Fibroblast of gingiva (primary cell): ENCODE measurements at regions not wholly inside any gene's neighbourhood (a gene's known extent, or its start where the extent isn't known, plus 50 kb on each side); places are given as distances from the start of the nearest gene placed in this dataset.
"Not testable (repeated sequence)": the region's sequence is repeated elsewhere in the genome, so short reads cannot be mapped to it uniquely, and the experiment has no call there.

Source experiments
- DNase-seq: peaks from one replicate; pipeline ENCODE4 v3.0.0-alpha.2; 2011; ENCODE audit warnings: low read depth

DNA sequence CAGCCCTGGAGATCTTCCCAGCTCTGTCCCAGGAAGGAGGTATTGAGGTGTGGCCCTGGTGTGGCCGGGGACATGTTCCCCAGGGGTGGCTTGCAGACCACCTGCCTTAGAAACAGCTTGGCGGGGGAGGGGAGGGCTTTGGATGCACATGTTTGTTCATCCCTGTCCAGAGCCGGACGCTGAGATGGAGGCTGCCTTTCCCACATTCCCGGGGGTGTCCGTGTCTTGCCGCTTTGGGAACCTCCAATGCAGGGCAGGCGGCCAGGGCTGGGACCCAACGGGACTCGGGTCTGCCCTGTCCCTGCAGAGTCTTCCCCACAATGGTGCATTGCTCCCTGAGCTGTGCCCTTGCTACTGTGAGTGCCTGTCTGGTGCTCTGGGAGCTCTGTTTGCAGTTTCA, 319.5 kb upstream of the SFSWAP start:
- no peak for DNase-seq

DNA sequence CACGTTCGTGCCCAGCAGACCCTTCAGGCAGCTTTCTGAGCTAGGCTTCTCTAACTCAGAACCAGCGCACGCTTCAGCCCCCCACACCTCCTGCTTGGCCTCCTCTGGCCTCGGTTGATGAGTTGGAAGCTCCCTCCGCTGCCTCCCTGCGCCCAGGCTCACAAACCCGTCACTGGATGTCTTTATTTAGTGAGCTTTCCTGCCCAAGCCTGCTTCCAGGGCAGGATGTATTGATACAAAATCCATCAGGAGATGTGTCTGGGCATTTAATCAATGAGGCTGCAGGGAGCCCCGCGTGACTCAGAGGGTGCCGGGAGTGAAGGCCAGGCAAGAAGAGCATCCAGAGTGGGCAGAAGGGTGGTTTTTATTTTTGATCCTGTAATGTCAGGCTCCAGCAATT, 316.1 kb upstream of the SFSWAP start:
- DNase-seq: not testable (repeated sequence)

DNA sequence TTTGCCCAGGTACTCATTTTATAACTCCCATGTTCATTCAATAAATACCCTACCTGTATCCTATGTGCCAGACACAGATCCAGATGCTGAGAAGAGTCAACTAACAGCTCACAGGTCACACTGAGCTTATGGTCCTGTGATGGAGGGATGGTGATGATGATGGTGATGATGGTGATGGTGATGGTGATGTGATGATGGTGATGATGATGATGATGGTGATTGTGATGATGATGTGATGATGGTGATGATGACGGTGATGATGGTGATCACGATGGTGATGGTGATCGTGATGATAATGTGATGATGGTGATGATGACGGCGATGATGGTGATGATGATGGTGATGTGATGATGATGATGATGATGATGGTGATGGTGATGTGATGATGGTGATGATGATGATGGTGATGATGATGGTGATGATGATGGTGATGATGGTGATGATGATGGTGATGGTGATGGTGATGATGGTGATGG, 315.6 kb upstream of the SFSWAP start:
- not testable (repeated sequence) for DNase-seq

DNA sequence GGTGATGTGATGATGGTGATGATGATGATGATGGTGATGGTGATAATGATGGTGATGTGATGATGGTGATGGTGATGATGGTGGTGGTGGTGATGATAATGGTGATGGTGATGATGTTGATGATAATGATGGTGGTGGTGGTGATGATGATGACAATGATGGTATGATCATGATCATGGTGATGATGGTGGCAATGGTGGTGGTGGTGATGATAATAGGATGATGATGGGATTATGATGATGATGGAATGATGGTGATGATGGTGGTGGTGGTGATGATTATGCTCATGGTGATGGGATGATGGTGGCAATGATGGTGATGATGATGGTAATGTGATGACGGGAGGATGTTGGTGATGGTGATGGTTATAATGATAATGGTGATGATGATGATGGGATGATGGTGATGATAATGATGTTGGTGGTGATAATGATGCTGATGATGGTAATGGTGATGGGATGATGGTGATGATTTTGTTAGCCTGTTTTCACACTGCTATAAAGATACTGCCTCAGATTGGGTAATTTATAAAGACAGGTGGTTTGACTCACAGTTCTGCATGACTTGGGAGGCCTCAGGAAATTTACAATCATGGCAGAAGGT, 314.8 kb upstream of the SFSWAP start:
- DNase-seq: no peak

DNA sequence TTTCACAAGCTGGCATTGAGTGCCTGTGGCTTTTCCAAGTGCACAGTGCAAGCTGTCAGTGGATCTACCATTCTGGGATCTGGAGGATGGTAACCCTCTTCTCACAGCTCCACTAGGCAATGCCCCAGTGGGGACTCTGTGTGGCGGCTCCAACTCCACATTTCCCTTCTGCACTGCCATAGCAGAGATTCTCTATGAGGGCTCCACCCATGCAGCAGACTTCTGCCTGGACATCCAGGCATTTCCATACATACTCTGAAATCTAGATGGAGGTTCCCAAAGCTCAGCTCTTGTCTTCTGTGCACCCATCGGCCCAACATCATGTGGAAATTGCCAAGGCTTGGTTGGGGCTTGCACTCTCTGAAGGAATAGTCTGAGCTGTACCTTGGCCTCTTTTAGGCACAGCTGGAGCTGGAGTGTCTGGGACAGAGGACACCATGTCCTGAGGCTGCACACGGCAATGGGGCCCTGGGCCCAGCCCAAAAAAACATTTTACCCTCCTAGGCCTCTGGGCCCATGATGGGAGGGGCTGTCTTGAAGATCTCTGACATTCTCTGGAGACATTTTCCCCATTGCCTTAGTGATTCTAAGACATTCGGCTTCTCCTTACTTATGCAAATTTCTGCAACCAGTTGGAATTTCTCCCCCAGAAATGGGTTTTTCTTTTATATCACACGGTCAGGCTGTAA, 313.3 kb upstream of the SFSWAP start:
- DNase-seq: no peak

DNA sequence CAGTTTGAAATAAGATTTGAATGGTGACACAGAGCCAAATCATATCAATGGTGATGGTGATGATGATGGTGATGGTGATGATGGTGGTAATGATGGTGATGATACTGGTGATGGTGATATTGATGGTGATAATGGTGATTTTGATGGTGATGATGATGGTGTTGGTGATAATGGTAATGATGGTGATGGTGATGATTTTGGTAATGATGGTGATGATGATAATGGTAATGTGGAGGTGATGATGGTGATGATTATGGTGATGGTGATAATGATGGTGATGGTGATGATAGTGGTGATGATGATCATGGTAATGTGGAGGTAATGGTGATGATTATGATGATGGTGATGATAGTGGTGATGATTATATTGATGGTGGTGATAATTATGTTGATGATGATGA, 311.9 kb upstream of the SFSWAP start:
- DNase-seq: no peak

DNA sequence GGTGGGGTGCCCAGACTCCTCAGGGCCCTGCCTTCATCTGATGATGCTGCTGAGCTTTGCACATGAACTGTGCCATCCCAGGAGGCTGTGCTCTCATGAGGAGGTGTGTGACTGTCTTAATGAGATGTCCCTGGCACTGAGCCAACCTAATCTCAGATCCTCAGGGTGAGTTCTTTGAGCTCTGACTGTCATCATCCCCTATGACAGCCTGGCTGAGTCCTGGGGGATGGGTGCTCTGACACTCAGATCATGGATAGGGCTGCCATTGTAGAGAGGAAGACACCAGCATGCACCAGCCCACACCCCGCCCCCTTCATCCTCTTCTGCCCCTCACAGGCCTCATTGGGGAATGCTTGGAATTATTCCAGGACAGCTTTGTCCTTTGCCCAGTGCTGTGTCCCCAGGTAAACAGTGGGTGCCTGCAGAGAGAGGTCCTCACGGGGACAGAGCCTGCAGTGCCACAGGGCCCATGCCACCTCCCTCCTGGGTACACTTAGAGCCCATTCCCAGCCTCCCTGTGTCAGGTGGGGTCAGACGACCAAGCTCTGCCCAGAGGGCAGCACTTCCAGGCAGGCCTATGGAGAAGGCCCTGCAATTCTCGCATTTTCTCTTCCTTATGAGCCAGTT, 310.1 kb upstream of the SFSWAP start:
- DNase-seq: not testable (repeated sequence)

DNA sequence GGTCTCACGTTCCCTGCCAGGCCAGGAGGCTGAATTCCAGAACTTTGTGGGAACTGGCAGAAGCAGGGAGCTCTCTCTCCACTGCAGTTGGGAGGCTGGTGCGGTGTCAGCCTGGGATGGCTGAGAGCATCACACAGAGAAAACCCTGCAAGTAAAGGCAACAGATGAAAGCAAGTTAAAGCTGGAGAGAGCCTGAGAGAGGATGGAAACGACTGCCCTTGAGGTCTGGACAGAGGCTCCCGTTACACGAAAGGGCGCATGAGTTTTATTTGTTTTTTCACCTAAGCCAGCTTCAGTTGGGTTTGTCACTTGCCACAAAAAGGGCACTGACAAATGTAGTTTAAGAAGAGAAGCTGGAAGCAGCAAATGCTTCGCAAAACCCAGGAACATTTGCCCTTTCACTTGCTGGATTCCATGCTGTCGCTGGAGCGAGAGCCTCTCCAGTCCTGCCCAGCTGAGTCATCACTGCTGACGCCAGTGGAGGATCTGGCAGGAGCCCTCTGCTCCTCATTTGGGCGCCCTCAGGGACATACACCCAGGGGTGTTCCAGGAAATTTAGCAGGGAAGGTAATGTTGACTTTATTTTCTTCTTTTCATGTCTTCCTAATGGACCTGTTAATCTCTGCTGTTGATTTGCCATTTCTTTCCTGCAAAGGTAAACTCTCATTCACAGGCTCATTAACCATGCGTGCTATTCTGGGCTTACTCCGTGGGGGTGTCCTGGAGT, 308.8 kb upstream of the SFSWAP start:
- not testable (repeated sequence) for DNase-seq

DNA sequence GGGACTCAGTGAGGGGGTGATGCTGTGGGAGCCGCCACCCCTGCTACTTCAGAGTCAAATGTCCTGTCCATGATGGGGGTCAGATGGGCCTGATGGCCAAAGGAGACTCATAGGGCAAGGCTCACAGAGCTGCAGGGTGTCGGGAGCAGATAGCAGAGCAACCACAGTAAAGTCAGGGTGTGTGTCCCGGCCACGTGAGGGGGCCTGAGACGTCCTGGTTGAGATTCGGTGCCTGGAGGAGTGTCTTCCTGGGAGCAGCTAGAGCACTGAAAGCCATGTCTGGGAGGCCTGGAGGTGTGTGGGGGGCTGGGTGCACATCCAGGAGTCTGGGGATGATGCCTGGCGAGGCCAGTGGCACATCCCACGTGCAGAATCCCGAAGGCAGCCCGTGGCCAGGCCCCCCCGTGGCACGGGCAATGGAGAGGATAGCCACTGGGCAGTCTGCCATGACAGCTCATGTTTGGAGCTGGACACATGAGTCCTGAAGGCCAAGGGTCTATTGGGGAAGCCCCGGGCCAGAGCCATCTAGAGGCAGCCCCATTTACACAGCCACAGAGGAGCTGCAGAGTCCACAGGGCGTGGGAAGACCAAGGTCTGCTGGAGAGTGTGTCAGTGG, 308.0 kb upstream of the SFSWAP start:
- no peak for DNase-seq

DNA sequence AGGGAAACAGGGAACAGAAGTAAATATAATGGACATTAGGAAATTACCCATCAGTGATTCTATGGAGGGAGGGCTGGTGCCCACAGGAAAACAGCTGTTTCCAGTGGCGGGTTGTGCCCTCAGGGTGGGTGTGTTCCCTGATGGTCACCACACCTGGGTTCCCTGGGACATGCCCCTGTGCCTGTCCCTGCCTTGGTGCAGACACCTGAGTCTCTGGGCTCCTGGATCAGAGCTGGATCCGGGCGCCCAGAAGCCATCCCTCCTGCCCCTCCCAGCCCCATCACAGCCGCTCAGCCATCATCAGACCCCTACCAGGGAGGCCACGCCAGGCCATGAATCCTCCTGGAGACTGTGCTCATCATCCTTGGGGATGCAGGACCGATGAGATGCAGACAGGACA, 307.2 kb upstream of the SFSWAP start:
- DNase-seq: no peak

DNA sequence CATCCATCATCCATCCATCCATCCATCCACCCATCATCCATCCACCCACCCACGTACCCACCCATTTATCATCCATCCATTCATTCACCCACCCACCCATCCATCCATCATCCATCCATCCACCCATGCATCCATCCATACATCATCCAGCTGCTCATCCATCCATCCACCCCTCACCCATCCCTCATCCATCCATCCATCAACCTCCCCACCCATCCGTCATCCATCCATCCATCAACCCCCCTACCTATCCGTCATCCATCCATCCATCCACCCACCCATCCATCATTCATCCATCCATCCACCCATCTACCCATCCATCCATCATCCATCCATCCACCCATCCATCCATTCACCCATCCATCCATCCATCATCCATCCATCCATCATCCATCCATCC, 306.2 kb upstream of the SFSWAP start:
- no peak for DNase-seq

DNA sequence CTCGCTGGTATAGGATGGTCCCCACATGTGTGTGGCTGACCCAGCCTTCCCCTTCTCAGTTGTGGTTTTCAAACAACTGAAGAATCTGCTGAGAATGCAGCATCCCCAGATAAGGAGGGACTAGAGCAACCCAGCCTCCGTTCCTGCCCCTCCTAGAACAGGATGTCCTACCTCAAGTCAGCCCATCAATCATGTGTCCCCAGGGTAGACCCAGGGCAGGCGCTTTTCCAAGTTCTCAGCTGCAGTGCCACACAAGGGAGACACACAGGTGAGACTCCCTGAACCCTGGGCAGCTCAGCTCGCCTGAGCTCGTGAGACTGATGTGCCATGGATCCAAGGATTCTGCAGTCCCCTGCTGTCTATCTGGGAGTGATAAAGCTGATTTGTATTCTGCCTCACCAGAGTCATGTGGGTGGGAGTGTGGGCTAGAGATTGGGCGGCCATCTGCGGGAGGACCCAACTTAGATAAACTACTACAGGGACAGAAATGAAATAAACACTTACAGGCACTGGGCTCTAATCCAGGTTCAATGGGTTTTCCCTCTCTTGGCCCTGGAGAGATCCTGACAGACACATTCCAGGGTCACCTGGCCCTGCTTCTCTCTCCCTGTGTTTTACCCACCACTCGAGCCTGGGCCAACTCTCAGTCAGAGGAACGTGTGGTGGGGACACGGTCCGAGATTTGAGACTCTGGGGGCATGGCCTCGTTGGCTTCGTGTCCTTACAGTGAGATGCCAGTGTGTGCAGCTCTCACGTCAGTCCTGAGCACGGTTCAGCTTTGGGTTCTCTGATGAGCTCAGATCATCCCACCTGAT, 303.5 kb upstream of the SFSWAP start:
- no peak for DNase-seq

DNA sequence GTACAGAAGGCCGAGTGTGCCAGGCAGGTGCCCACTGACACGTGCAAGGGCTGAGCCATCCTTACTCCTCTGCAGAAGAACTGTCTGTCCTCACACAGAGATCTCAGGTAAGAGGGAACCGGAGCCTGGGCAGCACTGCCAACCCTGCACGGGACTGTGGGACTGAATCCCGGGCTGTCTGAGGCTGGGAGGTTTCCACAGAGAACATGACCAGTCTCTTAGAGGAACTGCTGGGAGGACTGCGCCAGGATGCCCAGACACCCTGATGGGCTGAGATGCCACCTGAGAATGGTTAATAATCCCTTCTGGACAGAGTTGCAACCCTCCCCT, 302.9 kb upstream of the SFSWAP start:
- no peak for DNase-seq

DNA sequence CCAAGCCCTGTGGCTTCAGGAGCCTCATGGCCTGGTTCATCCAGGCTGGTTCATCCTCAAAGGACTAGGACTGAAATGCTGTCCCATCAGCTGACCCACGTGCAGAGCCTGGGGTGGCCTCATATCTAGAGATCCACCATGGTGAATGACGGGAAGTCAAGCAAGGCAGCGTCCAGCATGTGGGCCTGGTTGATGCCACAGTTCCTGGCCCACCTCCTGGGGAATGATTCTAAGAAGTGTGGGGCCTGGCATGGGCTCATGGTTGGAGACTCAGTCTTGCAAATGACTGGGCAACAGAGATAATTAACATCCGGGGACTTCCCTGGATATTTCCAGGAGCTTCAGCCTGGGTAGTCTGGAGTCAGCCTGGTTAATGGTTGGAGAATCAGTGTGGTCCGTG, 302.4 kb upstream of the SFSWAP start:
- DNase-seq: no peak

DNA sequence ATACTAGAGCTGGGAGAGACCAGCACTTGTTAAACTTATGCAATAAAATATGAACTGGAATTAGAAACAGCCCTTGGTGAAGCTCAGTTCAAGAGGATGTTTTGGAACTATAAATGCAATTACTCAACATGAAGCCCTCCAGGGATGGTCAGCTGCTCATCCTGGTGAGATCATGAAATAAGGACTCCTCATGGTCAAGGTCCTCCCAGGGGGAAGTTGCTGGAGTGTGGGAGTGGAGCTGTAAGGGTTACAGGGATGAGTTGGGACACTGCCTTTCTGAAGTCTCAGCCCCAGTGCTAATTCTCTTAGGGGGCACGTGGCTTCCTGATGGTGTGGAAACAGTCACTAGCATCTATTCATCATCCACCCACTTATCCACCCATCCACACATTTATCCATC, 301.7 kb upstream of the SFSWAP start:
- DNase-seq: no peak

DNA sequence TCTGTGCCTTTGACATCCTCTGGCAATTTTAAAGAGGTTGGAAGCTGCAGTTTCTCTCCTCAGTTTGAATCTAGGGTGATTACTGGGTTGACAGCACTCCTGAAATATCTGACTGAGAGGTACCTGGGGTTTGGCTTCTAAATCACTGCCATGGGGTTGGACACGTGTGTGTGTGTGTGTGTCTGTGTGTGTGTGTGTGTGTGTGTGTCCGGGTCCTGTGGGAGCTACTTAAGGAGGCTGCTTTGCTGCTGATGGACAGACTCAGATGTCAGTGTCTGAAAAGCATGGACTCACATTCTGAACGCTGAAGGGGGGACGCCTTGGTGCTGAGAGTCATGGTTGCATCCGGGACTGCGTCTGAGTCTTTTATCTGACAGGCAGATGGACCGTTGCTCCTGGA, 299.1 kb upstream of the SFSWAP start:
- DNase-seq: not testable (repeated sequence)

DNA sequence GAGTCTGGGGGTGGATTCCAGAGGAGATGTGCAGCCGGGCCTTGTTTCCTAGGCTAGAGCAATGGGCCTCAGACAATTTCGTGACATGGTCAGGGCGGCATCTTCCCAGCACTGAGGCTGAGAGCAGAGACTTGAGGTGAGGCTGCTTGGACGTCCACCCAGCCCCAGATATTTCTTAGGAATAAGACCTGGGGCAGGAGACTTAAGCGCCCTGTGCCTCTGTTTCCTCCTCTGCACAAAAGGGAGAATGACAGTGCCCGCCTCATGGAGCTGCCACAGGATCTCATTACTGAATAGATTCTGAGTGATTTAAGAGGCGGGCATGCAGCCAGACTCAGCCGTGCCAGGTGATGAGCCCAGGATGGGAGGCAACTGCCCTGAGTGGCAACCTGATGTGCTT, 297.9 kb upstream of the SFSWAP start:
- DNase-seq: no peak

DNA sequence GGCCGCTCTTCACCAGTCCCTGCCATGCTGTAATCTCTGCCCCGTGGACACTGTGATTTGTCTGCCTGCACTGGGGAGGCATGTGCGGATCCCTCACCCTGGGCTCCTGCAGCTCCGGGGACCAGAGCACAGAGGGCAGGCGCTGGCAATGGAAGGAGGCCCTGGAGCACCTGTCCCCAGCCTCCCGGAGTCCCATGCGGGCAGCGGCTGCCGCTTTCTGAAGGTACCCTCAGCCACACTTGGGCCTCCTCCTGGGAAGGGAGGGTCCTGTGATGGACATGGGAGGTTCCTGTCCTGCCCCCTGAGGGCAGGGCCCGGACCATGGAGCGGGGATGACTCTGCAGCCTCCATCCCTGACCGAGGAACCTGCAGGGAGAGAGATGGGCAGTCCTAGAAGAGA, 297.4 kb upstream of the SFSWAP start:
- DNase-seq: no peak

DNA sequence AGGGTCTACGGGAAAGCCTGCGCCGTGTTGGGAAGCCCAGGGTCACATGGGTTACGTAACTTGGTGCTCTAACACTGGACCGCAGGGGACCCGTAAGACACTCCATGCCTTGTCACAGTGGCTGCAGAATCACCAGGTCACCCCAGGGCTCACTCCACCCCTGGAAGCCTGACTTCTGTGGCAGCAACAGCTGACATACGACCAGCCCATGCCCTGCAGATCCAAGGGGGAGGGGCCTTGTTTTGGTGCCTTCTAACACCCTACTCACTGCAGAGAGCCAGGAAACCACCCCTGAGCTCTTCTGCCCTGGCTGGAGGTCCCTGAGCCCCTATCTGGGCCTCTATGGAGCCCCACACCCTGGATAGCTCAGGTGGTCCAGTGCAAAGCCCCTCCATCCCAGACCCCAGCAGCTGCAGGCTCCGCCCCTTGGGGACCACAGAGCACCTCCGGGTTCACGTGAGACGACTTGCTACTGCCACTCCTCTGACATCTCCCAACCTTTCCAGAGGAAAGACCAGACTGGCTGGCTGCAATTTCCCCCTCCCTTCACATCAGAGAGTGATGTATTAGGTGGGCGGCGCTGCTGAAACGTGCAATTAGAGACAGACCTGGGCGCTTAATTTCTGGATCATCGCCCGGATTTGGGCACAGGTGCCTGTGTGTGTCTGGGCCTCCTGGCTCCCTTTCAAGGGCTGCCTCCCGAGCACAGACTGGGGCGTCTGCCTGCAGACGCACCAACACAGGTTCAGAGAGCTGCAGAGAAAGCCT, 296.6 kb upstream of the SFSWAP start:
- not testable (repeated sequence) for DNase-seq

DNA sequence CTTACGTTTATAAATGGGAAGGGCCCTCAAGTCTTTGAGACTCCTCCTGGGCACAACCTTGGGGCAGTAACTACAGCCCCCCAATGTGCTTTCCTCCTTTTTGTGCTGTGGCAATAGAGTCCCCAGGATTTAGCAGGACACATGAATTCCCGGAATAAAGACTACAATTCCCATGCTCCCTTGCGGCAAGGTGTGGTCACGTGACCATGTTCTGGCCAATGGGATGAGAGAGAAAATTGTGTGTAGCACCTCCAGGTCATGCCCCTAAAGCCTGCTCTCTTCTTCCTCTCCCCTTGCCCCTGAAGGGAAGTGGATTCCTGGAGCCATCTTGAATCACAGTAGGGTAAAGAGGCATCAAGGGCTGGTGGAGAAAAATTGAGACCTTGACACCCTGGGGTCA, 295.1 kb upstream of the SFSWAP start:
- DNase-seq: no peak

DNA sequence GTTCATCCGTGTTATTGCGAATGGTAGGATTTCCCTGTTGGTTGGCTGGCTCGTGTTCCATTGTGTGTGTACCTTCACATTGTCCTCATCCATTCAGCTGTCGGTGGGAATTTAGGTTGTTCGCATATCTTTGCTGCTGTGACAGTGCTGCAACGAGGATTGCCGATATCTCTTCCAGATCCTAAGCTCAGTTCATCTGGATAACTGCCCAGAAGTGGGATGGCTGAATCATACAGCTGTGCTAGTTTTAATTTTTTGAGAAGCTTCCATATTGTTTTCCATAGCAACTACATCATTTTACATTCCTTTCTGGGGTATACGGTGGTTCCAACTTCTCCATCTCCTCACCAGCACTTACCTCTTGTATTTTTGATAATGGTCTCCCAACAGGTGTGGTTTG, 292.8 kb upstream of the SFSWAP start:
- no peak for DNase-seq
